ENCODE measurements at regions not wholly inside any gene's neighbourhood (a gene's known extent, or its start where the extent isn't known, plus 50 kb on each side); places are given as distances from the start of the nearest gene placed in this dataset.

- Histone ChIP-seq H3K9ac (ENCODE audit: low read depth, low read length) (no peak overlapping the region), H3K27ac (ENCODE audit: low read length) (no peak overlapping the region), H3K4me3 (ENCODE audit: low read length) (no peak overlapping the region), H3K27me3 (ENCODE audit: insufficient read depth, low read length) (no peaks in the 10 kb centered on the region), H3K4me1 (ENCODE audit: insufficient read depth, low read length) (no peaks in the 10 kb centered on the region), H3K36me3 (ENCODE audit: insufficient read depth, low read depth, low read length) (no peaks in the 10 kb centered on the region), H3K9me3 (ENCODE audit: insufficient read depth, low read depth, low read length) (no peaks in the 10 kb centered on the region)
Measured at GRCh38 chr4:126106658-126107057, 791.9 kb downstream of the FAT4 start.

GRCh38 chr4:126109836-126110235 is 795.1 kb downstream of the FAT4 start:
- Histone ChIP-seq H3K4me1 (ENCODE audit: insufficient read depth, low read length) (no peaks in the 10 kb centered on the region), H3K9ac (ENCODE audit: low read depth, low read length) (no peak overlapping the region), H3K9me3 (ENCODE audit: insufficient read depth, low read depth, low read length) (peaks cover 7% of the 10 kb centered on the region), H3K4me3 (ENCODE audit: low read length) (no peak overlapping the region), H3K36me3 (ENCODE audit: insufficient read depth, low read depth, low read length) (no peaks in the 10 kb centered on the region), H3K27ac (ENCODE audit: low read length) (no peak overlapping the region), H3K27me3 (ENCODE audit: insufficient read depth, low read length) (no peaks in the 10 kb centered on the region)

- no peaks in the 10 kb centered on the region for H3K36me3 ChIP-seq (ENCODE audit: insufficient read depth, low read depth, low read length)
- H3K27me3 ChIP-seq (ENCODE audit: insufficient read depth, low read length): no peaks in the 10 kb centered on the region
- no peak overlapping the region for H3K27ac ChIP-seq (ENCODE audit: low read length)
- H3K4me3 ChIP-seq (ENCODE audit: low read length): no peak overlapping the region
- H3K9ac ChIP-seq (ENCODE audit: low read depth, low read length): no peak overlapping the region
- no peaks in the 10 kb centered on the region for H3K4me1 ChIP-seq (ENCODE audit: insufficient read depth, low read length)
- peaks cover 10% of the 10 kb centered on the region for H3K9me3 ChIP-seq (ENCODE audit: insufficient read depth, low read depth, low read length)
Measured at GRCh38 chr4:126113058-126113457, 798.3 kb downstream of the FAT4 start.

- Histone ChIP-seq H3K27me3 (ENCODE audit: insufficient read depth, low read length) (no peaks in the 10 kb centered on the region), H3K27ac (ENCODE audit: low read length) (no peak overlapping the region), H3K36me3 (ENCODE audit: insufficient read depth, low read depth, low read length) (no peaks in the 10 kb centered on the region), H3K9me3 (ENCODE audit: insufficient read depth, low read depth, low read length) (no peaks in the 10 kb centered on the region), H3K9ac (ENCODE audit: low read depth, low read length) (no peak overlapping the region), H3K4me3 (ENCODE audit: low read length) (no peak overlapping the region), H3K4me1 (ENCODE audit: insufficient read depth, low read length) (no peaks in the 10 kb centered on the region)
Measured at GRCh38 chr4:126123611-126124325, 809.0 kb downstream of the FAT4 start.

- Histone ChIP-seq H3K4me3 (ENCODE audit: low read length) (no peak overlapping the region), H3K9me3 (ENCODE audit: insufficient read depth, low read depth, low read length) (no peaks in the 10 kb centered on the region; the same call in 1 of the 2 replicates), H3K9ac (ENCODE audit: low read depth, low read length) (no peak overlapping the region), H3K27ac (ENCODE audit: low read length) (no peak overlapping the region), H3K27me3 (ENCODE audit: insufficient read depth, low read length) (no peaks in the 10 kb centered on the region), H3K36me3 (ENCODE audit: insufficient read depth, low read depth, low read length) (no peaks in the 10 kb centered on the region), H3K4me1 (ENCODE audit: insufficient read depth, low read length) (no peaks in the 10 kb centered on the region)
Measured at GRCh38 chr4:126124818-126125217, 810.1 kb downstream of the FAT4 start.

- H3K27me3 ChIP-seq (ENCODE audit: insufficient read depth, low read length): no peaks in the 10 kb centered on the region
- no peaks in the 10 kb centered on the region for H3K4me1 ChIP-seq (ENCODE audit: insufficient read depth, low read length)
- no peak overlapping the region for H3K4me3 ChIP-seq (ENCODE audit: low read length)
Measured at GRCh38 chr4:126130215-126130614, 815.5 kb downstream of the FAT4 start.

GRCh38 chr4:126136922-126137781 is 822.4 kb downstream of the FAT4 start:
- Histone ChIP-seq H3K9ac (ENCODE audit: low read depth, low read length) (no peak overlapping the region), H3K36me3 (ENCODE audit: insufficient read depth, low read depth, low read length) (no peaks in the 10 kb centered on the region), H3K4me1 (ENCODE audit: insufficient read depth, low read length) (no peaks in the 10 kb centered on the region), H3K4me3 (ENCODE audit: low read length) (no peak overlapping the region), H3K27ac (ENCODE audit: low read length) (no peak overlapping the region), H3K9me3 (ENCODE audit: insufficient read depth, low read depth, low read length) (peaks cover 20% of the 10 kb centered on the region; the same call in 1 of the 2 replicates), H3K27me3 (ENCODE audit: insufficient read depth, low read length) (no peaks in the 10 kb centered on the region)

More at GRCh38 chr4:126130215-126130614, 815.5 kb downstream of the FAT4 start:
- no peak overlapping the region for H3K9ac ChIP-seq (ENCODE audit: low read depth, low read length)
- no peaks in the 10 kb centered on the region for H3K36me3 ChIP-seq (ENCODE audit: insufficient read depth, low read depth, low read length)
- H3K9me3 ChIP-seq (ENCODE audit: insufficient read depth, low read depth, low read length): peaks cover 19% of the 10 kb centered on the region; the same call in 1 of the 2 replicates
- no peak overlapping the region for H3K27ac ChIP-seq (ENCODE audit: low read length)

GRCh38 chr4:126137782-126138170 is 823.0 kb downstream of the FAT4 start:
- Histone ChIP-seq H3K27ac (ENCODE audit: low read length) (no peak overlapping the region), H3K27me3 (ENCODE audit: insufficient read depth, low read length) (no peaks in the 10 kb centered on the region), H3K9ac (ENCODE audit: low read depth, low read length) (no peak overlapping the region), H3K4me3 (ENCODE audit: low read length) (no peak overlapping the region), H3K36me3 (ENCODE audit: insufficient read depth, low read depth, low read length) (no peaks in the 10 kb centered on the region), H3K4me1 (ENCODE audit: insufficient read depth, low read length) (no peaks in the 10 kb centered on the region), H3K9me3 (ENCODE audit: insufficient read depth, low read depth, low read length) (peaks cover 20% of the 10 kb centered on the region; the same call in 1 of the 2 replicates)

GRCh38 chr4:126144543-126145237 is 829.9 kb downstream of the FAT4 start:
- no peaks in the 10 kb centered on the region for H3K4me1 ChIP-seq (ENCODE audit: insufficient read depth, low read length)
- no peak overlapping the region for H3K27ac ChIP-seq (ENCODE audit: low read length)
- H3K4me3 ChIP-seq (ENCODE audit: low read length): no peak overlapping the region
- no peak overlapping the region for H3K9ac ChIP-seq (ENCODE audit: low read depth, low read length)
- H3K27me3 ChIP-seq (ENCODE audit: insufficient read depth, low read length): no peaks in the 10 kb centered on the region
- H3K9me3 ChIP-seq (ENCODE audit: insufficient read depth, low read depth, low read length): no peaks in the 10 kb centered on the region
- no peaks in the 10 kb centered on the region for H3K36me3 ChIP-seq (ENCODE audit: insufficient read depth, low read depth, low read length)

- Histone ChIP-seq H3K27me3 (ENCODE audit: insufficient read depth, low read length) (no peaks in the 10 kb centered on the region), H3K9ac (ENCODE audit: low read depth, low read length) (no peak overlapping the region), H3K4me1 (ENCODE audit: insufficient read depth, low read length) (no peaks in the 10 kb centered on the region), H3K4me3 (ENCODE audit: low read length) (no peak overlapping the region), H3K27ac (ENCODE audit: low read length) (no peak overlapping the region), H3K9me3 (ENCODE audit: insufficient read depth, low read depth, low read length) (no peaks in the 10 kb centered on the region), H3K36me3 (ENCODE audit: insufficient read depth, low read depth, low read length) (no peaks in the 10 kb centered on the region)
Measured at GRCh38 chr4:126168484-126168883, 853.7 kb downstream of the FAT4 start.

- no peaks in the 10 kb centered on the region for H3K9me3 ChIP-seq (ENCODE audit: insufficient read depth, low read depth, low read length)
- no peaks in the 10 kb centered on the region for H3K27me3 ChIP-seq (ENCODE audit: insufficient read depth, low read length)
- H3K27ac ChIP-seq (ENCODE audit: low read length): no peak overlapping the region
- H3K36me3 ChIP-seq (ENCODE audit: insufficient read depth, low read depth, low read length): no peaks in the 10 kb centered on the region
- H3K9ac ChIP-seq (ENCODE audit: low read depth, low read length): no peak overlapping the region
- no peak overlapping the region for H3K4me3 ChIP-seq (ENCODE audit: low read length)
- no peaks in the 10 kb centered on the region for H3K4me1 ChIP-seq (ENCODE audit: insufficient read depth, low read length)
Measured at GRCh38 chr4:126172126-126172525, 857.4 kb downstream of the FAT4 start.

Data from iPS-20b (cell line).